ENCODE measurements at regions not wholly inside any gene's neighbourhood (a gene's known extent, or its start where the extent isn't known, plus 50 kb on each side); places are given as distances from the start of the nearest gene placed in this dataset.

- intact Hi-C loops (cut with DNase I) = no loop called here
Measured at GRCh38 chr13:103866048-103866447, 799.8 kb upstream of the SLC10A2 start.

GRCh38 chr13:103862525-103862924 is 796.3 kb upstream of the SLC10A2 start:
- intact Hi-C loops (cut with DNase I) = no loop called here
- ATAC-seq = no peak
- Histone ChIP-seq H3K27me3 (no peaks in the 10 kb centered on the region), H3K27ac (no peak overlapping the region), H3K4me1 (no peaks in the 10 kb centered on the region), H3K36me3 (no peaks in the 10 kb centered on the region), H3K9me3 (no peaks in the 10 kb centered on the region), H3K4me3 (no peak overlapping the region)
- TF ChIP-seq CTCF (IDR thresholded peaks at IDR 0.05) = no peak
- no peak for DNase-seq
- 89 to 95% methylated on average over 4 of the region's 4 CpGs for WGBS, 2 donors

More at GRCh38 chr13:103866048-103866447, 799.8 kb upstream of the SLC10A2 start:
- Histone ChIP-seq H3K4me3 (no peak overlapping the region), H3K4me1 (no peaks in the 10 kb centered on the region), H3K27ac (no peak overlapping the region), H3K9me3 (peaks cover 0 to 7% (median 0%) of the 10 kb centered on the region in 11 donors), H3K36me3 (no peaks in the 10 kb centered on the region), H3K27me3 (no peaks in the 10 kb centered on the region)
- 72 to 75% methylated on average over 8 of the region's 8 CpGs for WGBS, 2 donors
- no peak for DNase-seq
- no peak for TF ChIP-seq CTCF (IDR thresholded peaks at IDR 0.05)
- ATAC-seq = no peak

GRCh38 chr13:103859952-103860351 is 793.7 kb upstream of the SLC10A2 start:
- H3K4me1 ChIP-seq = no peaks in the 10 kb centered on the region
- H3K27ac ChIP-seq = no peak overlapping the region
- no peaks in the 10 kb centered on the region for H3K27me3 ChIP-seq
- DNase-seq (no peak), ATAC-seq (no peak)
- TF ChIP-seq CTCF (IDR thresholded peaks at IDR 0.05) = no peak
- no peaks in the 10 kb centered on the region for H3K9me3 ChIP-seq
- no peaks in the 10 kb centered on the region for H3K36me3 ChIP-seq
- WGBS, 2 donors = 54 to 67% methylated on average over 3 of the region's 3 CpGs
- H3K4me3 ChIP-seq = no peak overlapping the region
- intact Hi-C loops (cut with DNase I) = no loop called here

GRCh38 chr13:103852036-103852435 is 785.8 kb upstream of the SLC10A2 start:
- no peaks in the 10 kb centered on the region for H3K4me1 ChIP-seq
- WGBS, 2 donors = 65 to 69% methylated on average over 5 of the region's 5 CpGs
- intact Hi-C loops (cut with DNase I) = no loop called here
- no peak for DNase-seq
- H3K4me3 ChIP-seq = no peak overlapping the region
- ATAC-seq = no peak
- H3K9me3 ChIP-seq = peaks cover 0 to 3% (median 0%) of the 10 kb centered on the region in 11 donors
- no peaks in the 10 kb centered on the region for H3K27me3 ChIP-seq
- H3K27ac ChIP-seq = no peak overlapping the region
- H3K36me3 ChIP-seq = no peaks in the 10 kb centered on the region
- TF ChIP-seq CTCF (IDR thresholded peaks at IDR 0.05) = no peak

- no peak for ATAC-seq
- intact Hi-C loops (cut with DNase I) = no loop called here
- 77 to 78% methylated on average over 2 of the region's 2 CpGs for WGBS, 2 donors
Measured at GRCh38 chr13:103844471-103844870, 778.3 kb upstream of the SLC10A2 start.

More at GRCh38 chr13:103844471-103844870, 778.3 kb upstream of the SLC10A2 start:
- H3K9me3 ChIP-seq = no peaks in the 10 kb centered on the region
- no peak overlapping the region for H3K4me3 ChIP-seq
- no peaks in the 10 kb centered on the region for H3K27me3 ChIP-seq
- H3K4me1 ChIP-seq = no peaks in the 10 kb centered on the region
- no peak for TF ChIP-seq CTCF (IDR thresholded peaks at IDR 0.05)
- H3K27ac ChIP-seq = no peak overlapping the region
- no peak for DNase-seq
- H3K36me3 ChIP-seq = no peaks in the 10 kb centered on the region
